ENCODE measurements at regions not wholly inside any gene's neighbourhood (a gene's known extent, or its start where the extent isn't known, plus 50 kb on each side); places are given as distances from the start of the nearest gene placed in this dataset.

DNA sequence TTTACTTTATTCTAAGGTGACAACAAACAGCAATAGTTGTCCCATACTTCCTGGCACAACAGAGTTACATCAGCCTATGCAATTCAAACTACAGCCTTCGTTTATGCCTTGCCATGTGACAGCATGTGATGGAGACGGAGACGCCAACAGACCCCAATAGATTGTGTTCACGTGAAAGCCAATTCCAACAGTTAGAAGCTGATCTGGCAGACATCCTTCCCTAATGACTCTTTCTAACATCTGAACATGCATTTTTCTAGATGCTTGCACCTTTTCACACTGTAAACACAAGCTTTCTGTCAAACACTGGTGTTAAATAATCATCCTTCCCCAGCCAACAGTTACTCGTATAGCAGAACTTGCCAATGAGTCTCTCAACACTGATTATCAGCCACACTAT lies 694.4 kb upstream of the ALCAM start:
- TF ChIP-seq POLR2A (IDR thresholded peaks at IDR 0.05) = no peak
- TF ChIP-seq, protein P1, sequence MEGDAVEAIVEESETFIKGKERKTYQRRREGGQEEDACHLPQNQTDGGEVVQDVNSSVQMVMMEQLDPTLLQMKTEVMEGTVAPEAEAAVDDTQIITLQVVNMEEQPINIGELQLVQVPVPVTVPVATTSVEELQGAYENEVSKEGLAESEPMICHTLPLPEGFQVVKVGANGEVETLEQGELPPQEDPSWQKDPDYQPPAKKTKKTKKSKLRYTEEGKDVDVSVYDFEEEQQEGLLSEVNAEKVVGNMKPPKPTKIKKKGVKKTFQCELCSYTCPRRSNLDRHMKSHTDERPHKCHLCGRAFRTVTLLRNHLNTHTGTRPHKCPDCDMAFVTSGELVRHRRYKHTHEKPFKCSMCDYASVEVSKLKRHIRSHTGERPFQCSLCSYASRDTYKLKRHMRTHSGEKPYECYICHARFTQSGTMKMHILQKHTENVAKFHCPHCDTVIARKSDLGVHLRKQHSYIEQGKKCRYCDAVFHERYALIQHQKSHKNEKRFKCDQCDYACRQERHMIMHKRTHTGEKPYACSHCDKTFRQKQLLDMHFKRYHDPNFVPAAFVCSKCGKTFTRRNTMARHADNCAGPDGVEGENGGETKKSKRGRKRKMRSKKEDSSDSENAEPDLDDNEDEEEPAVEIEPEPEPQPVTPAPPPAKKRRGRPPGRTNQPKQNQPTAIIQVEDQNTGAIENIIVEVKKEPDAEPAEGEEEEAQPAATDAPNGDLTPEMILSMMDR (IDR thresholded peaks at IDR 0.05) = no peak
